ENCODE measurements at regions not wholly inside any gene's neighbourhood (a gene's known extent, or its start where the extent isn't known, plus 50 kb on each side); places are given as distances from the start of the nearest gene placed in this dataset.
A peak's percentile ranks its signal among the peaks of the same experiment; 100 is the strongest.
"Not testable (repeated sequence)": the region's sequence is repeated elsewhere in the genome, so short reads cannot be mapped to it uniquely, and the experiment has no call there.

- no peak for DNase-seq
Measured at GRCh38 chr2:144010096-144010836, 509.7 kb downstream of the ZEB2 start.

GRCh38 chr2:144006139-144006538, 513.8 kb downstream of the ZEB2 start:
- DNase-seq, result no peak

GRCh38 chr2:144004742-144005141, 515.2 kb downstream of the ZEB2 start:
- DNase-seq, result no peak

- DNase-seq, result peak; percentile 16
Measured at GRCh38 chr2:144003460-144004075, 516.4 kb downstream of the ZEB2 start.

GRCh38 chr2:143996974-143997373, 522.9 kb downstream of the ZEB2 start:
- no peak for DNase-seq

- DNase-seq, result no peak
Measured at GRCh38 chr2:143994961-143995360, 525.0 kb downstream of the ZEB2 start.

GRCh38 chr2:143991596-143991995, 528.3 kb downstream of the ZEB2 start:
- DNase-seq, result not testable (repeated sequence)

GRCh38 chr2:143988082-143988481, 531.8 kb downstream of the ZEB2 start:
- no peak for DNase-seq

- DNase-seq, result no peak
Measured at GRCh38 chr2:143981428-143981827, 538.5 kb downstream of the ZEB2 start.

GRCh38 chr2:143977356-143977755, 542.6 kb downstream of the ZEB2 start:
- DNase-seq, result no peak

- DNase-seq, result peak; percentile 53
Measured at GRCh38 chr2:143975216-143975615, 544.7 kb downstream of the ZEB2 start.

- DNase-seq, result no peak
Measured at GRCh38 chr2:143974262-143974661, 545.7 kb downstream of the ZEB2 start.

GRCh38 chr2:143968860-143969259, 551.1 kb downstream of the ZEB2 start:
- no peak for DNase-seq

- no peak for DNase-seq
Measured at GRCh38 chr2:143968360-143968759, 551.6 kb downstream of the ZEB2 start.

GRCh38 chr2:143965493-143966164, 554.3 kb downstream of the ZEB2 start:
- DNase-seq, result no peak

- no peak for DNase-seq
Measured at GRCh38 chr2:143964891-143965290, 555.0 kb downstream of the ZEB2 start.

- DNase-seq, result no peak
Measured at GRCh38 chr2:143960177-143960576, 559.7 kb downstream of the ZEB2 start.

GRCh38 chr2:143957321-143957720, 562.6 kb downstream of the ZEB2 start:
- no peak for DNase-seq

GRCh38 chr2:143955401-143956065, 564.4 kb downstream of the ZEB2 start:
- peak; percentile 86 for DNase-seq

GRCh38 chr2:143954844-143955243, 565.1 kb downstream of the ZEB2 start:
- no peak for DNase-seq

GRCh38 chr2:143954186-143954585, 565.7 kb downstream of the ZEB2 start:
- peak; percentile 49 for DNase-seq

- peak; percentile 52 for DNase-seq
Measured at GRCh38 chr2:143953451-143954030, 566.4 kb downstream of the ZEB2 start.

- no peak for DNase-seq
Measured at GRCh38 chr2:143952536-143952935, 567.4 kb downstream of the ZEB2 start.
